ENCODE measurements at regions not wholly inside any gene's neighbourhood (a gene's known extent, or its start where the extent isn't known, plus 50 kb on each side); places are given as distances from the start of the nearest gene placed in this dataset.
A peak's percentile ranks its signal among the peaks of the same experiment; 100 is the strongest.
"Not testable (repeated sequence)": the region's sequence is repeated elsewhere in the genome, so short reads cannot be mapped to it uniquely, and the experiment has no call there.

GRCh38 chrX:1754077-1754476, 139.2 kb downstream of the ASMT start:
- Mint-ChIP-seq H3K9me3 (peaks cover 2 to 7% of the 10 kb centered on the region in 2 donors), H3K4me3 (no peak overlapping the region), H3K27me3 (ENCODE audit: low read depth in 2 of 2) (no peaks in the 10 kb centered on the region), H3K27ac (no peak overlapping the region), H3K4me1 (peaks cover 0 to 20% of the 10 kb centered on the region in 2 donors), H3K36me3 (peaks cover 22% of the 10 kb centered on the region)
- Histone ChIP-seq H3K4me3 (ENCODE audit: low read length) (no peak overlapping the region), H3K9me3 (ENCODE audit: control insufficient read depth, insufficient read depth, low read length) (peaks cover 22% of the 10 kb centered on the region), H3K36me3 (ENCODE audit: control insufficient read depth, insufficient read depth, low read length) (peaks cover 4% of the 10 kb centered on the region), H3K4me1 (ENCODE audit: control insufficient read depth, insufficient read depth, low read length) (no peaks in the 10 kb centered on the region), H3K27ac (ENCODE audit: low read length) (no peak overlapping the region), H3K27me3 (ENCODE audit: control insufficient read depth, insufficient read depth, low read length) (no peaks in the 10 kb centered on the region)
- ATAC-seq (no peak), DNase-seq (no peak)
- intact Hi-C loops (cut with micrococcal nuclease) = no loop called here
- TF ChIP-seq CTCF (IDR thresholded peaks at IDR 0.05) = no peak
- 92% methylated on average over 8 of the region's 8 CpGs for WGBS (ENCODE audit: insufficient coverage)

- Mint-ChIP-seq H3K27me3 (ENCODE audit: low read depth in 2 of 2) (no peaks in the 10 kb centered on the region), H3K9me3 (peaks cover 2 to 9% of the 10 kb centered on the region in 2 donors), H3K36me3 (peaks cover 7% of the 10 kb centered on the region), H3K4me1 (peaks cover 6 to 9% of the 10 kb centered on the region in 2 donors), H3K27ac (peak overlapping the region; percentile 42 to 80), H3K4me3 (no peak overlapping the region)
- ATAC-seq (no peak), DNase-seq (no peak)
- Histone ChIP-seq H3K4me1 (ENCODE audit: control insufficient read depth, insufficient read depth, low read length) (peaks cover 14% of the 10 kb centered on the region), H3K27me3 (ENCODE audit: control insufficient read depth, insufficient read depth, low read length) (no peaks in the 10 kb centered on the region), H3K4me3 (ENCODE audit: low read length) (no peak overlapping the region), H3K36me3 (ENCODE audit: control insufficient read depth, insufficient read depth, low read length) (no peaks in the 10 kb centered on the region), H3K27ac (ENCODE audit: low read length) (peak overlapping the region; percentile 69), H3K9me3 (ENCODE audit: control insufficient read depth, insufficient read depth, low read length) (peaks cover 26% of the 10 kb centered on the region)
- intact Hi-C loops (cut with micrococcal nuclease) = no loop called here
- TF ChIP-seq CTCF (IDR thresholded peaks at IDR 0.05) = no peak
- 80% methylated on average over 2 of the region's 5 CpGs for WGBS (ENCODE audit: insufficient coverage)
Measured at GRCh38 chrX:1763294-1763693, 148.4 kb downstream of the ASMT start.

GRCh38 chrX:1764883-1765364, 150.1 kb downstream of the ASMT start:
- ATAC-seq = peak in 1 of 3 donors; percentile 26
- H3K27me3 ChIP-seq (ENCODE audit: control insufficient read depth, insufficient read depth, low read length); H3K4me3 ChIP-seq (ENCODE audit: low read length); H3K27me3 Mint-ChIP-seq (ENCODE audit: low read depth in 2 of 2); H3K4me3 Mint-ChIP-seq; H3K36me3 Mint-ChIP-seq; intact Hi-C loops (cut with micrococcal nuclease); H3K36me3 ChIP-seq (ENCODE audit: control insufficient read depth, insufficient read depth, low read length); H3K9me3 Mint-ChIP-seq; H3K4me1 Mint-ChIP-seq: not testable (repeated sequence)
- peaks cover 14% of the 10 kb centered on the region for H3K4me1 ChIP-seq (ENCODE audit: control insufficient read depth, insufficient read depth, low read length)
- DNase-seq = peak in 1 of 2 donors; percentile 17
- WGBS (ENCODE audit: insufficient coverage) = 57% methylated on average over 8 of the region's 19 CpGs
- H3K27ac Mint-ChIP-seq = peak overlapping the region; percentile 40 to 68
- peaks cover 21% of the 10 kb centered on the region for H3K9me3 ChIP-seq (ENCODE audit: control insufficient read depth, insufficient read depth, low read length)
- H3K27ac ChIP-seq (ENCODE audit: low read length) = peak overlapping the region; percentile 68

- Histone ChIP-seq H3K9me3 (ENCODE audit: control insufficient read depth, insufficient read depth, low read length) (peaks cover 23% of the 10 kb centered on the region), H3K4me3 (ENCODE audit: low read length) (no peak overlapping the region), H3K36me3 (ENCODE audit: control insufficient read depth, insufficient read depth, low read length) (no peaks in the 10 kb centered on the region), H3K27ac (ENCODE audit: low read length) (no peak overlapping the region), H3K4me1 (ENCODE audit: control insufficient read depth, insufficient read depth, low read length) (peaks cover 14% of the 10 kb centered on the region), H3K27me3 (ENCODE audit: control insufficient read depth, insufficient read depth, low read length) (no peaks in the 10 kb centered on the region)
- no peak for DNase-seq
- Mint-ChIP-seq H3K9me3 (peaks cover 7 to 8% of the 10 kb centered on the region in 2 donors), H3K27ac (no peak overlapping the region), H3K4me3 (no peak overlapping the region), H3K36me3 (no peaks in the 10 kb centered on the region), H3K4me1 (peaks cover 5 to 6% of the 10 kb centered on the region in 2 donors), H3K27me3 (ENCODE audit: low read depth in 2 of 2) (no peaks in the 10 kb centered on the region)
- intact Hi-C loops (cut with micrococcal nuclease) = no loop called here
- no peak for ATAC-seq
- TF ChIP-seq CTCF (IDR thresholded peaks at IDR 0.05) = no peak
- WGBS (ENCODE audit: insufficient coverage) = 83% methylated on average over 4 of the region's 10 CpGs
Measured at GRCh38 chrX:1767026-1767425, 152.2 kb downstream of the ASMT start.
